HFFc6 (cell line): ENCODE measurements at regions not wholly inside any gene's neighbourhood (a gene's known extent, or its start where the extent isn't known, plus 50 kb on each side); places are given as distances from the start of the nearest gene placed in this dataset.

Experiments used
- DNase-seq: peaks from one replicate; pipeline ENCODE4 v3.0.0-alpha.2; 2018
- H3K27ac Mint-ChIP-seq: 2 replicates; pipeline ENCODE4 v1.8.0; 2020; ENCODE audit warnings: mild to moderate bottlenecking, mixed read lengths
- H3K27me3 Mint-ChIP-seq: 2 replicates; pipeline ENCODE4 v1.8.0; 2021; ENCODE audit warnings: mild to moderate bottlenecking, moderate library complexity, mixed read lengths; ENCODE audit not compliant: insufficient read depth
- H3K36me3 Mint-ChIP-seq: 2 replicates; pipeline ENCODE4 v1.8.0; 2021; ENCODE audit warnings: low read depth, mixed read lengths
- H3K4me1 Mint-ChIP-seq: 2 replicates; pipeline ENCODE4 v1.8.0; 2020; ENCODE audit warnings: low read depth, mixed read lengths
- H3K4me3 Mint-ChIP-seq: 2 replicates; pipeline ENCODE4 v1.8.0; 2020; ENCODE audit warnings: mild to moderate bottlenecking, moderate library complexity, mixed read lengths
- H3K9me3 Mint-ChIP-seq: 2 replicates; pipeline ENCODE4 v1.8.0; 2020; ENCODE audit warnings: mild to moderate bottlenecking, mixed read lengths
- CTCF ChIP-seq: fragments of 200-600 bp; sonication (generic); IDR thresholded peaks from 2 replicates; pipeline ENCODE4 v1.5.0; 2021; ENCODE audit warnings: antibody characterized with exemption, mild to moderate bottlenecking

GRCh38 chr2:106646605-106647004 is 159.4 kb downstream of the CD8B2 start:
- no peaks in the 10 kb centered on the region for H3K9me3 Mint-ChIP-seq
- H3K27me3 Mint-ChIP-seq: no peaks in the 10 kb centered on the region
- H3K4me1 Mint-ChIP-seq: no peaks in the 10 kb centered on the region
- no peaks in the 10 kb centered on the region for H3K36me3 Mint-ChIP-seq
- H3K27ac Mint-ChIP-seq: no peak overlapping the region
- H3K4me3 Mint-ChIP-seq: no peak overlapping the region
- no peak for DNase-seq
- TF ChIP-seq CTCF: no peak

- Mint-ChIP-seq H3K27me3 (no peaks in the 10 kb centered on the region; the same call in 1 of the 2 replicates), H3K4me3 (no peak overlapping the region), H3K4me1 (no peaks in the 10 kb centered on the region), H3K27ac (no peak overlapping the region), H3K9me3 (no peaks in the 10 kb centered on the region), H3K36me3 (no peaks in the 10 kb centered on the region)
- DNase-seq: no peak
- TF ChIP-seq CTCF: no peak
Measured at GRCh38 chr2:106649306-106649705, 162.1 kb downstream of the CD8B2 start.

GRCh38 chr2:106653465-106653864 is 166.3 kb downstream of the CD8B2 start:
- no peak overlapping the region for H3K4me3 Mint-ChIP-seq

GRCh38 chr2:106658616-106659015 is 171.5 kb downstream of the CD8B2 start:
- Mint-ChIP-seq H3K9me3 (peaks cover 21% of the 10 kb centered on the region), H3K27ac (no peak overlapping the region)
- no peak for TF ChIP-seq CTCF

More at GRCh38 chr2:106653465-106653864, 166.3 kb downstream of the CD8B2 start:
- Mint-ChIP-seq H3K27me3 (peaks cover 1% of the 10 kb centered on the region; the same call in 1 of the 2 replicates), H3K4me1 (no peaks in the 10 kb centered on the region), H3K36me3 (no peaks in the 10 kb centered on the region), H3K27ac (no peak overlapping the region), H3K9me3 (peaks cover 10% of the 10 kb centered on the region)
- no peak for DNase-seq
- TF ChIP-seq CTCF: no peak

GRCh38 chr2:106664669-106665068 is 177.5 kb downstream of the CD8B2 start:
- Mint-ChIP-seq H3K4me1 (no peaks in the 10 kb centered on the region), H3K9me3 (peaks cover 11% of the 10 kb centered on the region), H3K36me3 (no peaks in the 10 kb centered on the region), H3K4me3 (no peak overlapping the region), H3K27ac (no peak overlapping the region), H3K27me3 (no peaks in the 10 kb centered on the region)
- no peak for TF ChIP-seq CTCF
- no peak for DNase-seq

More at GRCh38 chr2:106658616-106659015, 171.5 kb downstream of the CD8B2 start:
- H3K4me1 Mint-ChIP-seq: no peaks in the 10 kb centered on the region
- no peak for DNase-seq
- peaks cover 1% of the 10 kb centered on the region; the same call in 1 of the 2 replicates for H3K27me3 Mint-ChIP-seq
- H3K36me3 Mint-ChIP-seq: no peaks in the 10 kb centered on the region
- H3K4me3 Mint-ChIP-seq: no peak overlapping the region

GRCh38 chr2:106667478-106668070 is 180.4 kb downstream of the CD8B2 start:
- peaks cover 29% of the 10 kb centered on the region for H3K9me3 Mint-ChIP-seq
- no peaks in the 10 kb centered on the region for H3K36me3 Mint-ChIP-seq
- no peak overlapping the region for H3K27ac Mint-ChIP-seq
- no peak for TF ChIP-seq CTCF
- no peaks in the 10 kb centered on the region for H3K27me3 Mint-ChIP-seq
- no peak for DNase-seq
- H3K4me3 Mint-ChIP-seq: no peak overlapping the region
- H3K4me1 Mint-ChIP-seq: no peaks in the 10 kb centered on the region
